GM23338 (cell line): ENCODE measurements at regions not wholly inside any gene's neighbourhood (a gene's known extent, or its start where the extent isn't known, plus 50 kb on each side); places are given as distances from the start of the nearest gene placed in this dataset.

Experiments used
- CTCF ChIP-seq, 2 experiments: fragments of 200-600 bp in 1 of 2; sonication (generic) in 1 of 2; conservative IDR thresholded peaks; 2 replicates each; pipeline versions ENCODE4 v1.5.1 to v1.6.1; 2016 to 2017; ENCODE audit warnings: antibody characterized with exemption in 2 of 2, low read depth in 2 of 2, mild to moderate bottlenecking in 2 of 2, moderate library complexity in 1 of 2
- EZH2 ChIP-seq: fragments of 200-600 bp; sonication (generic); IDR thresholded peaks from one replicate; pipeline ENCODE4 v1.8.0; 2017; ENCODE audit warnings: antibody characterized with exemption, mild to moderate bottlenecking, low read depth; ENCODE audit not compliant: unreplicated experiment
- EZH2phosphoT487 ChIP-seq: fragments of 200-600 bp; sonication (generic); IDR thresholded peaks from one replicate; pipeline ENCODE4 v1.8.1; 2018; ENCODE audit warnings: antibody characterized with exemption; ENCODE audit not compliant: unreplicated experiment
- POLR2AphosphoS5 ChIP-seq: IDR thresholded peaks from 2 replicates; pipeline ENCODE4 v1.6.1; 2016; ENCODE audit warnings: antibody characterized with exemption, low read depth
- REST ChIP-seq: IDR thresholded peaks from one replicate; pipeline ENCODE4 v1.6.1; 2018; ENCODE audit warnings: antibody characterized with exemption; ENCODE audit not compliant: unreplicated experiment
- ZNF114 ChIP-seq: fragments of 250-450 bp; sonication (Bioruptor Pico); IDR thresholded peaks from 2 replicates; pipeline ENCODE4 v1.5.0; 2020; ENCODE audit warnings: mild to moderate bottlenecking, moderate library complexity

- TF ChIP-seq CTCF (conservative IDR thresholded peaks at IDR 0.05; ENCODE audit: low read depth in 2 of 2) (no peak), REST (no peak), POLR2AphosphoS5 (no peak), EZH2 (no peak), ZNF114 (no peak), EZH2phosphoT487 (no peak)
These were observed 83.2 kb downstream of the PTPRS start for GRCh38 chr19:5257155-5258045.
